ENCODE measurements at regions not wholly inside any gene's neighbourhood (a gene's known extent, or its start where the extent isn't known, plus 50 kb on each side); places are given as distances from the start of the nearest gene placed in this dataset.

- no peak for TF ChIP-seq SUZ12 (IDR thresholded peaks at IDR 0.05; ENCODE audit: low read length)
- no peak for TF ChIP-seq MAX (IDR thresholded peaks at IDR 0.05)
- TF ChIP-seq TBP (IDR thresholded peaks at IDR 0.05; ENCODE audit: low read depth, low read length): no peak
- no peak for TF ChIP-seq ASH2L (IDR thresholded peaks at IDR 0.05; ENCODE audit: low read length)
- no peak for TF ChIP-seq RNF2 (IDR thresholded peaks at IDR 0.05; ENCODE audit: borderline replicate concordance, low read depth, low read length, missing control alignments, poor library complexity, severe bottlenecking)
Measured at GRCh38 chr4:71272976-71273375, 65.8 kb upstream of the SLC4A4 start (continued).
